Naive thymus-derived CD8-positive, alpha-beta T cell (primary cell): ENCODE measurements at regions not wholly inside any gene's neighbourhood (a gene's known extent, or its start where the extent isn't known, plus 50 kb on each side); places are given as distances from the start of the nearest gene placed in this dataset.

Source experiments
- ATAC-seq, 2 donors: fragments of 150-1000 bp; cut with Tn5 transposase in 1 of 2; sonication (Bioruptor Pico), chemical (Tn5 transposase) in 1 of 2; 1 replicate in 1 of 2; 2 replicates in 1 of 2; pipeline ENCODE4 v1.10.0; 2021; ENCODE audit warnings: mild to moderate bottlenecking in 2 of 2, moderate library complexity in 2 of 2
- POLR2A ChIA-PET: fragments of 350-600 bp; sonication (Branson Sonifier 250); formaldehyde crosslinking; loops from one replicate; lab custom pipeline; 2021; ENCODE audit warnings: antibody characterized with exemption; lab: Charles Lee
- DNase-seq, 10 donors: peaks; one replicate each; pipeline versions ENCODE4 v3.0.0 to v3.0.0-alpha.2; 2020 to 2022
- H3K27ac Mint-ChIP-seq, 10 donors: one replicate each; pipeline ENCODE4 v1.8.0; 2020 to 2022; ENCODE audit warnings: mild to moderate bottlenecking in 10 of 10, mixed read lengths in 10 of 10, moderate library complexity in 4 of 10, inconsistent platforms in 1 of 10
- H3K27me3 Mint-ChIP-seq, 5 donors: one replicate each; pipeline ENCODE4 v1.8.0; 2021 to 2022; ENCODE audit warnings: mixed read lengths in 5 of 5
- H3K36me3 Mint-ChIP-seq, 3 donors: one replicate each; pipeline ENCODE4 v1.8.0; 2020 to 2022; ENCODE audit warnings: mixed read lengths in 3 of 3, mild to moderate bottlenecking in 2 of 3, inconsistent platforms in 1 of 3
- H3K4me1 Mint-ChIP-seq, 4 donors: one replicate each; pipeline ENCODE4 v1.8.0; 2021 to 2022; ENCODE audit warnings: mixed read lengths in 4 of 4
- H3K4me3 Mint-ChIP-seq, 10 donors: one replicate each; pipeline ENCODE4 v1.8.0; 2020 to 2022; ENCODE audit warnings: mild to moderate bottlenecking in 10 of 10, mixed read lengths in 10 of 10, moderate library complexity in 6 of 10, inconsistent platforms in 1 of 10
- H3K9me3 Mint-ChIP-seq, 9 donors: one replicate each; pipeline ENCODE4 v1.8.0; 2020 to 2022; ENCODE audit warnings: mixed read lengths in 9 of 9, mild to moderate bottlenecking in 3 of 9, inconsistent platforms in 1 of 9, moderate library complexity in 1 of 9

DNA sequence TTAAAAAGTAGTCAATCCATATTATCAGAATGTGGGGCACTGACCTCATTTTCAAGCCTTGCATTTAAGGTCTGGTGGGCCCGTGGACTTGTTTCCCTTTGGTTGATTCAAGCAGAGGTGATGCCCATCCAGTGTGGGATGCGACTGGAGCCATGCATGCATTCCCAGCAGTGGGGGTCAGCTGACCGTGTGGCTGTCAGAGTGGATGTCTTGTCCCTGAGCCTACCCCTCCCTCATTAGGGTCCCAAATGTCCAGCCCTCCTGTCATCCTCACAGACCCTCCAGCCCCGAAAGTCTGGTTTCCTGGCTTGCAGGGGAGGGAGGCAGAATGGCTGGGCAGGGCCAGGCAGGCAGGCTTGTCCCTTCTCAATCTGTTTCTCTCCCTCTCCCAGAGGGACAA lies 67.3 kb upstream of the SH3RF3 start:
- Mint-ChIP-seq H3K4me1 (peaks cover 26 to 55% (median 39%) of the 10 kb centered on the region in 4 donors), H3K27ac (no peak overlapping the region), H3K27me3 (no peaks in the 10 kb centered on the region), H3K36me3 (no peaks in the 10 kb centered on the region), H3K4me3 (no peak overlapping the region), H3K9me3 (no peaks in the 10 kb centered on the region)
- no peak for DNase-seq
- POLR2A ChIA-PET: no interaction called here
- ATAC-seq: no peak

DNA sequence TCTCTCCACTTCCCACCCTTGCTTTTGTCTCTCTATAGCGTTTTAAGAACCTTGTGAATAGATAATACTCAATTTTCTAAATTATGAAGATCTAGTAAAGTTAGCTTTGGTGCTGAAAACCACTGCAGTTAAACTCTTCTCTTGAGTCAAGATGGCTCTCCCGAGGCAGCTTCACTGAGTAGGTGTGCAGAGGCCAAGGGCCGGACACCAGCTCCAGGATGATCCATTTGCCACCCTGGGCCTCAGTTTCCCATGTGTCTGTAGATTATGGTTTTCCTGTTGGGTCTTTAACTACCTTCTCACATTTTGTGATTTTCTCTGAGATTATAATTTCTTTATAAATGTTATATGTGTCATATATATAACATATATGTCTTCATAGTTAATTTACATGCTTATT lies 68.5 kb upstream of the SH3RF3 start:
- POLR2A ChIA-PET: interaction anchor here (0.9 to 1.5 kb wide), 4 partner anchors 11 to 31 kb away, joined by 3 to 4 read pairs (median 3); no protein-coding TSS in a partner anchor
- ATAC-seq: no peak
- DNase-seq: no peak
- Mint-ChIP-seq H3K4me3 (no peak overlapping the region), H3K36me3 (no peaks in the 10 kb centered on the region), H3K27me3 (no peaks in the 10 kb centered on the region), H3K9me3 (no peaks in the 10 kb centered on the region), H3K27ac (peak overlapping the region in 1 of 10 donors; percentile 57), H3K4me1 (peaks cover 29 to 60% (median 44%) of the 10 kb centered on the region in 4 donors)

DNA sequence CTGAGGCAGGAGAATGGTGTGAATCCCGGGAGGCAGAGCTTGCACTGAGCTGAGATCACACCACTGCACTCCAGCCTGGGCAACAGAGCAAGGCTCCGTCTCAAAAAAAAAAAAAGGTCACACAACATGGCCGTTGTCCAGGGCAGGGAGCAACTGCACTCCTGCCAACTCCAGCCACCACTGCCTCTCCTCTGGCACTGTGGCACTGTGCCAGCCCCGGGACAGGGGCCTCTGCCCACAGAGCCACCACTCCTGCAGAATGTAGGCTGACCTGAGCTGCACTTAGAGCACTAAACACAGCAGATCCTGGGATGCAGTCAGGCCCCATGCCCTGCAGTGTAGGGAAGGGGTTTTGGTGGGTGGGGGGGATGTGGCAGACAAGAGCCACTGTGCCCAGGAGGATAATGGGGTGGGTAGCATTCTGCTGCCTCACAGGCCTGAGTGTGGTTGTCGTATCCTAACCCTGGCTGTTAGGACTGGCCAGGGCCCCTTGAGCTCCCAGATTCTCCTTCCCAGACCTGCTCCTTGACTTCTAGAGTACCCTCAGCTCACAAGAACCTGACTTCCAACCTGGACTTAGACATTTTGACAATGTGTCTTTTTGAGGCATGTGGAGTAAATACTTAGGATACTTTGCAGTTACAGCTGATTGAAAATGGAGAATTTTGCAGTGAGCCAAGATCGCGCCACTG lies 69.4 kb upstream of the SH3RF3 start:
- POLR2A ChIA-PET: interaction anchor here (0.9 to 1.5 kb wide), 5 partner anchors 10 to 31 kb away, joined by 3 to 4 read pairs (median 3); no protein-coding TSS in a partner anchor
- DNase-seq: no peak
- H3K27ac Mint-ChIP-seq: peak overlapping the region in 3 of 10 donors; percentile 57 to 84 (median 79)

DNA sequence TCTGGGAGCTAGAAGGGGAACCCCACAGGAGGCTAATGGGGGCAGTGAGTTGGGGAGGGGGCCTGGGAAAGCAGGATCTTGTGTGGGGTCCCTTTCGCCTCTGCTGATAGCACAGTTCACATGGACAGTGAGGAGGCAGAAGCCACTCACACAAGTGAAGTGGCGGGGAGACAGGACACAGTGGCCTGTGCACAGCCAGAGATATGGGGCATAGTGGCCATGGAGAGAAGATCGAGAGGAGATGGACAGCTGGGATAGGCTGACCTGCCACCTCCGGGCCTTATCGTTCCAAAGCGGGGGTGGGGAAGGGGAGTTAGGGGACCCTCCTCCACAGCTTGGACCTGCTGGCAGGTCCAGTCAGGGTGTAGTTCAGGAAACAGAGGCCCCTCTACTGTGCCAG lies 69.8 kb upstream of the EDAR start:
- Mint-ChIP-seq H3K27me3 (no peaks in the 10 kb centered on the region), H3K27ac (peak overlapping the region in 4 of 10 donors; percentile 11 to 76 (median 60)), H3K4me3 (no peak overlapping the region), H3K9me3 (no peaks in the 10 kb centered on the region), H3K36me3 (no peaks in the 10 kb centered on the region), H3K4me1 (peaks cover 26 to 56% (median 43%) of the 10 kb centered on the region in 4 donors)
- POLR2A ChIA-PET: interaction anchor here (0.6 to 2.5 kb wide), 2 partner anchors 27 to 94 kb away, joined by 4 to 19 read pairs; no protein-coding TSS in a partner anchor
- ATAC-seq: no peak
- no peak for DNase-seq

More for the DNA sequence above, 69.4 kb upstream of the SH3RF3 start:
- H3K4me3 Mint-ChIP-seq: peak overlapping the region in 1 of 10 donors; percentile 20
- H3K36me3 Mint-ChIP-seq: no peaks in the 10 kb centered on the region
- H3K9me3 Mint-ChIP-seq: no peaks in the 10 kb centered on the region
- H3K27me3 Mint-ChIP-seq: no peaks in the 10 kb centered on the region
- no peak for ATAC-seq
- H3K4me1 Mint-ChIP-seq: peaks cover 26 to 57% (median 43%) of the 10 kb centered on the region in 4 donors

DNA sequence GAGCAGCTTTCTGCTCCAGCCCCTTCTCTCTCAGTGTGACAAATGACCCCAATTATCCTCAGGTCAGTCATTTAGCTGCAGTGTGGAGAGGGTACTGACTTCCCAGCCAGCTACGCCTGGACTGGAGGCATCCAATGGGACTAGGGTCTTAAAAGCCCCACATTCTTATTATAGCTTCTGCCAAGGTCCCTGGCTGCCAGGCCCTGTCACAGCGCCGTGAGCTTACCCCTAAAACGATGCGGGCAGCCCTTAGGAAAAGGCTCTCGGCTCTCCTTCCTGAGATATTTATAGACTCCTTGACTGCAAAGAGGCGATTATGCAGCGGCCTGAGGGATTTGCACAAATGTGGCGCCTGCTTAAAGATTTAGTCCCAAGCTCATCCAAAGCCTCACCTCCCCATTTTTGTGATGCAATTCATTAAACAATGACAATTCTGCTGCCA lies 69.2 kb upstream of the EDAR start:
- Mint-ChIP-seq H3K4me3 (peak overlapping the region in 1 of 10 donors; percentile 70), H3K4me1 (peaks cover 24 to 51% (median 40%) of the 10 kb centered on the region in 4 donors), H3K36me3 (no peaks in the 10 kb centered on the region), H3K27me3 (no peaks in the 10 kb centered on the region), H3K9me3 (no peaks in the 10 kb centered on the region), H3K27ac (peak overlapping the region in 3 of 10 donors; percentile 1 to 76 (median 69))
- DNase-seq: no peak
- ATAC-seq: no peak
- POLR2A ChIA-PET: interaction anchor here (0.9 to 2.5 kb wide), 4 partner anchors 19 to 203 kb away, joined by 3 to 19 read pairs (median 3); no protein-coding TSS in a partner anchor

DNA sequence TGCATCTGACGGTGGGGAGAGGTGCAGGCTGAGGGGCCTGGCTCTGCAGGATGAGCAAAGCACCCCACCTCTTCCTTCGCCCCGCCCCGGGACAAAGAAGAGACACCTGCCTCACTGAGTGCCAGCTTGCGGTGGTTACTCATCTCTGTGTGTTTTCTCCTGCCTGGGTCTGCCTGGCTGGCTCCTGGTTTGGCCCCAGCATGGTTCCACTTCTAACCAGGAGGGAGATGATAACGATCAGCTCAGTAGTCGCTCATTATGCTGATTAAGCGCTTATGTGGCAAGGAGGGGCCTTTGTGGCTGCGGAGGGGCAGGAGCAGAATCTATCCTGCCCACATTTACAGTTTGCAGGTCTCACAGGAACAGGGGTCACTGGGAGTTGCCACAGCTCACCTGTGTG lies 68.7 kb upstream of the EDAR start:
- peak in 6 of 10 donors; percentile 21 to 52 (median 28) for DNase-seq
- Mint-ChIP-seq H3K36me3 (no peaks in the 10 kb centered on the region), H3K9me3 (no peaks in the 10 kb centered on the region), H3K4me3 (peak overlapping the region in 9 of 10 donors; percentile 4 to 70 (median 31)), H3K4me1 (peaks cover 20 to 48% (median 36%) of the 10 kb centered on the region in 4 donors), H3K27ac (peak overlapping the region in 7 of 10 donors; percentile 15 to 84 (median 33)), H3K27me3 (no peaks in the 10 kb centered on the region)
- POLR2A ChIA-PET: interaction anchor here (0.7 to 2.5 kb wide), 5 partner anchors 8 to 202 kb away, joined by 3 to 19 read pairs (median 3); no protein-coding TSS in a partner anchor
- peak; percentile 91 to 97 for ATAC-seq

DNA sequence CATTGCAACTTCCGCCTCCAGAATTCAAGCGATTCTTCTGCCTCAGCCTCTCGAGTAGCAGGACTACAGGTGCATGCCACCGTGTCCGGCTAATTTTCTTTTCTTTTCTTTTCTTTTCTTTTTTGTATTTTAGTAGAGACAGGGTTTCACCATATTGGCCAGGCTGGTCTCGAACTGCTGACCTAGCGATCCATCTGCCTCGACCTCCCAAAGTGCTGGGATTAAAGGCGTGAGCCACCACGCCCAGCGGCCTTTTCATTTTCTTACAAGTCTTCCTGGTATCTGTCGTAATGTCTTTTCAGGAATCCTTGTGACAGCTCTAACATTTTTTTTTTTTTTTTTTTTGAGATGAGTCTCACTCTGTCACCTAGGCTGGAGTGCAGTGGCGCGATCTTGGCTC lies 66.4 kb upstream of the EDAR start:
- ATAC-seq (no peak), DNase-seq (no peak)
- H3K4me3 Mint-ChIP-seq: no peak overlapping the region
- POLR2A ChIA-PET: interaction anchor here (0.8 kb wide), 1 partner anchor 23 kb away, joined by 3 read pairs; no protein-coding TSS in a partner anchor
- H3K36me3 Mint-ChIP-seq: no peaks in the 10 kb centered on the region
- no peak overlapping the region for H3K27ac Mint-ChIP-seq
- H3K9me3 Mint-ChIP-seq: no peaks in the 10 kb centered on the region
- H3K4me1 Mint-ChIP-seq: peaks cover 18 to 40% (median 28%) of the 10 kb centered on the region in 4 donors
- H3K27me3 Mint-ChIP-seq: no peaks in the 10 kb centered on the region

DNA sequence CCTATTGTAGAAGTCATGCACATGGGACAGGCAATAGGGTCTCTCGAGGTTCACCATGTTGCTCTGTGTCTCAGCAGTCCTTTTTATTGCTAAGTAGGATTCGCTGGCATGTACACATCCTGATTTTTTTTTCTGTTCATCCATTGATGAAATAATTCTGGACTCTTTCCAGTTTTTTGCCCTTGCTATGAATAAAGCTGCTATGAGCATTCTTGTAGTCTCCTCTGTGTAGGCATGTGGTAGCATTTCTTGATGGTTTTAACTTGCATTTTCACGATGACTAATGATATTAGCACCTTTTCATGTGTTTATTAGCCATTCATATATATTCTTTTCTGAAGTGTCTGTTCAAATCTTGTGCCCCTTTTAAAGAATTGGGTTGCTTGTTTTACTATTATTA lies 65.8 kb upstream of the EDAR start:
- Mint-ChIP-seq H3K27me3 (no peaks in the 10 kb centered on the region), H3K27ac (no peak overlapping the region), H3K9me3 (no peaks in the 10 kb centered on the region), H3K4me1 (peaks cover 17 to 35% (median 22%) of the 10 kb centered on the region in 4 donors), H3K4me3 (no peak overlapping the region), H3K36me3 (no peaks in the 10 kb centered on the region)
- DNase-seq (no peak), ATAC-seq (no peak)
- POLR2A ChIA-PET: interaction anchor here (0.8 to 1.3 kb wide), 2 partner anchors 23 to 24 kb away, joined by 3 to 6 read pairs; no protein-coding TSS in a partner anchor

DNA sequence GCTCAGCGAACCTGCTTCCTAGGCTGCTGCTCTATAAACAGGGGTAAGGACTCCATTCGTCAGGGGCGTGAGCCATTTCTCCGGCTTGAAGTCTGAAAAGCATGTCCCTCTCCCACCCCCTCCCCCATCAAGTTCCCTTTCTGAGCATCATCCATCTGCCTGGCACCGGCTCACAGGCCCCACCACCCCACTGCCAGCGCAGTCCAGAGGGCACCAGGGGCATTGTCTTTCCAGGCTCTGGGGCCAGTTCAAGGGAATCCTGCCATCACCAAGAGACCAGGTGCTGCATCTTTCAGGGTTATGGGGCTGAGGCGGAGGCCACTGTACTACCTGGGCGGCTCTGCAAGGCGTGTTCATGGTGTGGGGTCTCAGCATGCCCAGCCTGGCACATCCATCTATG lies 64.7 kb upstream of the EDAR start:
- Mint-ChIP-seq H3K36me3 (no peaks in the 10 kb centered on the region), H3K27me3 (no peaks in the 10 kb centered on the region), H3K4me1 (peaks cover 17 to 34% (median 24%) of the 10 kb centered on the region in 4 donors), H3K9me3 (no peaks in the 10 kb centered on the region), H3K4me3 (no peak overlapping the region), H3K27ac (peak overlapping the region in 1 of 10 donors; percentile 34)
- no peak for DNase-seq
- POLR2A ChIA-PET: interaction anchor here (0.5 to 1.3 kb wide), 2 partner anchors 22 to 52 kb away, joined by 5 to 6 read pairs; no protein-coding TSS in a partner anchor
- ATAC-seq: no peak

DNA sequence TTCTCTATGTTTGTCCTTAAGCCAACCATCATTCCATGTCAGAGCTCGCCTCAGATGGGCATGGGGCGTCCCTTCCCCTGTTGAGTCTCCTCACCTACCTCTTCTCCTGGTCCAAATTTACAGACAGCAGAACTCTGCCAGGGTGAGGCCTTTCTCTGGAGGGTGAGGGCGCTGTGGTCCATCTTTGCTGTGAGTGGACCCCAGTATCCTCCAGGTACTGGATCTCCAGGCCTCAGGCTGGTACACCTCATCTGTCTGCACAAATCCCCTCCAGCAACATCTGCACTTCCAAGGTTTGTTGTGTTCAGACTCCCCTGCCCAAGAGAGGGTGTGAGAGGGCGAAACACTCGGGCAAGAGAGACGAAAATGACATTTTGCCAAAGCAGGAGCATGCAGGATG lies 63.9 kb upstream of the EDAR start:
- no peak for DNase-seq
- no peak for ATAC-seq
- peaks cover 13 to 36% (median 21%) of the 10 kb centered on the region in 4 donors for H3K4me1 Mint-ChIP-seq
- H3K27ac Mint-ChIP-seq: no peak overlapping the region
- H3K27me3 Mint-ChIP-seq: no peaks in the 10 kb centered on the region
- no peaks in the 10 kb centered on the region for H3K36me3 Mint-ChIP-seq
- H3K4me3 Mint-ChIP-seq: no peak overlapping the region
- POLR2A ChIA-PET: interaction anchor here (1.1 kb wide), 1 partner anchor 21 kb away, joined by 7 read pairs; no protein-coding TSS in a partner anchor
- H3K9me3 Mint-ChIP-seq: no peaks in the 10 kb centered on the region

DNA sequence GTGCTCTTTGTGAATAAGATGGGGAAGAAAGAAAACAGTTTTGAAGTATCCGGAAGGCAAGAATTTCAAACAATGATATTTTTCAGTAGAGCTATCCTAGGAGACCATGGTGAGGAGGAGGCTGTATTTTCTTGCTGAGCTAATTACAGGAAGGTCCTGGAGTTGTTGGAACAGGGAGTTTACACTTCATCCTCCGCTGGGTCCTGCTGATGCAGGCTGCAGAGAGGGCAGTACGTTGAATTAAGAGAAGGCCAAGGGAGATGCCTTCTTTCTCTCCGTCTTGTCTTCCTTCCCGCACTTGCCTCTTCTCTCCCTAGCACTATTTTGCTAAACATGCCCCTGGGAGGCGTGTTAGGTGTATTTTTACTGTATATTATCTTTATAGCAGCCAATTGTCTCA lies 60.0 kb upstream of the EDAR start:
- Mint-ChIP-seq H3K4me1 (peaks cover 13 to 46% (median 30%) of the 10 kb centered on the region in 4 donors), H3K36me3 (no peaks in the 10 kb centered on the region), H3K4me3 (no peak overlapping the region), H3K27ac (peak overlapping the region in 3 of 10 donors; percentile 18 to 66 (median 27)), H3K27me3 (no peaks in the 10 kb centered on the region), H3K9me3 (no peaks in the 10 kb centered on the region)
- POLR2A ChIA-PET: interaction anchor here (1.0 to 6.5 kb wide), 2 partner anchors 11 to 17 kb away, joined by 3 to 52 read pairs; no protein-coding TSS in a partner anchor
- ATAC-seq: no peak
- no peak for DNase-seq

DNA sequence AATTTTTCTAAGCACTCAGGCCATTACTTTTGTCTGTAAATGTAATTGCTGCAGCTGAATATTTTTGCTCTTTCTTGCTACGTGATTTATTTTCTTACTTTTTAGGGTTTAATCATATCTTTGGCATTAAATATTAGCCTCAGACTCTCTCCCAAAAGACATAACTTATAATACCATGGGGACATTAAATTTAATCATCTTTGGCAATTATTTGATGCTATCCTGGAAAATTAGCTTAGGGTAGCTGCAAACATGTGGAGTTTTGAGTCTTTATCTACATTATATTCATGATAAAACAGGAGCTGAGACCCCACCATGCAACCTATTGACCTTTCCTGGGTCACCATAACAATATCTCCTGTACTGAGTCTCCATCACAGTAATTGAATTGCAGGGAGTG lies 59.1 kb upstream of the EDAR start:
- Mint-ChIP-seq H3K4me3 (no peak overlapping the region), H3K4me1 (peaks cover 18 to 52% (median 32%) of the 10 kb centered on the region in 4 donors), H3K9me3 (no peaks in the 10 kb centered on the region), H3K27ac (peak overlapping the region in 3 of 10 donors; percentile 44 to 66 (median 55)), H3K27me3 (no peaks in the 10 kb centered on the region), H3K36me3 (no peaks in the 10 kb centered on the region)
- DNase-seq: no peak
- no peak for ATAC-seq
- POLR2A ChIA-PET: interaction anchor here (1.1 to 6.5 kb wide), 4 partner anchors 10 to 17 kb away, joined by 4 to 52 read pairs (median 6); no protein-coding TSS in a partner anchor
